A673 (cell line): ENCODE measurements at regions not wholly inside any gene's neighbourhood (a gene's known extent, or its start where the extent isn't known, plus 50 kb on each side); places are given as distances from the start of the nearest gene placed in this dataset.

Experiments
- BruUV-seq: library from RNA; stranded (reverse); fragments of 400-500 nt; replicated peaks from 2 replicates; lab custom pipeline; 2021; lab: Mats Ljungman, UMichigan
- CTCF ChIA-PET: fragments of 300-600 bp; sonication (Branson Sonifier 250); formaldehyde crosslinking; loops from one replicate; lab custom pipeline; 2022; ENCODE audit warnings: antibody characterized with exemption; lab: Charles Lee
- POLR2A ChIA-PET: fragments of 300-600 bp; sonication (Branson Sonifier 250); formaldehyde crosslinking; loops from one replicate; lab custom pipeline; 2022; ENCODE audit warnings: antibody characterized with exemption; ENCODE audit not compliant: low non-redundant PET; lab: Charles Lee
- DNase-seq: peaks from one replicate; pipeline ENCODE4 v3.0.0-alpha.2; 2015; ENCODE audit warnings: low spot score
- H3K27ac ChIP-seq: fragments of 200-600 bp; sonication (generic); 2 replicates; pipeline ENCODE4 v1.5.1; 2016; ENCODE audit warnings: mixed run types, low read depth, mild to moderate bottlenecking, mixed read lengths, antibody characterized with exemption, low read length; ENCODE audit not compliant: poor library complexity, severe bottlenecking
- H3K27me3 ChIP-seq: fragments of 200-600 bp; sonication (generic); replicated peaks from 2 replicates; pipeline ENCODE4 v1.6.1; 2017; ENCODE audit warnings: mixed run types, low read depth, mild to moderate bottlenecking, mixed read lengths, antibody characterized with exemption, low read length; ENCODE audit not compliant: insufficient read depth, poor library complexity
- H3K36me3 ChIP-seq: fragments of 200-600 bp; sonication (generic); 2 replicates; pipeline ENCODE4 v1.6.1; 2016; ENCODE audit warnings: mixed run types, mild to moderate bottlenecking, mixed read lengths, antibody characterized with exemption, low read length; ENCODE audit not compliant: insufficient read depth, poor library complexity, severe bottlenecking
- H3K4me1 ChIP-seq: fragments of 200-600 bp; sonication (generic); 2 replicates; pipeline ENCODE4 v1.6.1; 2017; ENCODE audit warnings: mixed run types, mild to moderate bottlenecking, mixed read lengths, antibody characterized with exemption, low read length; ENCODE audit not compliant: insufficient read depth, poor library complexity, severe bottlenecking
- H3K4me3 ChIP-seq: fragments of 200-600 bp; sonication (generic); 2 replicates; pipeline ENCODE4 v1.5.1; 2016; ENCODE audit warnings: low read depth, mixed run types, mild to moderate bottlenecking, mixed read lengths, low read length; ENCODE audit not compliant: poor library complexity, severe bottlenecking
- H3K9me3 ChIP-seq: fragments of 200-600 bp; sonication (generic); 2 replicates; pipeline ENCODE4 v1.6.1; 2016; ENCODE audit warnings: mixed run types, low read depth, mild to moderate bottlenecking, mixed read lengths, antibody characterized with exemption, low read length; ENCODE audit not compliant: poor library complexity, severe bottlenecking
- EZH2 ChIP-seq: fragments of 200-600 bp; sonication (generic); IDR thresholded peaks from 2 replicates; pipeline ENCODE4 v1.6.1; 2017; ENCODE audit warnings: borderline replicate concordance, low read depth, mild to moderate bottlenecking, mixed read lengths, antibody characterized with exemption, low read length; ENCODE audit not compliant: poor library complexity, severe bottlenecking
- intact Hi-C: fragments of 100-400 bp; cut with micrococcal nuclease; formaldehyde crosslinking; loops from one replicate; pipeline ENCODE4 v1.10.0; 2022; ENCODE audit not compliant: unreplicated experiment
- TF ChIP-seq, protein P1 (sequence below): fragments of 300-800, 200-600 bp; sonication (generic); conservative IDR thresholded peaks from 2 replicates; pipeline ENCODE4 v1.5.1; 2017; ENCODE audit warnings: low read depth, mild to moderate bottlenecking, antibody characterized with exemption, low read length, moderate library complexity, mixed read lengths

DNA sequence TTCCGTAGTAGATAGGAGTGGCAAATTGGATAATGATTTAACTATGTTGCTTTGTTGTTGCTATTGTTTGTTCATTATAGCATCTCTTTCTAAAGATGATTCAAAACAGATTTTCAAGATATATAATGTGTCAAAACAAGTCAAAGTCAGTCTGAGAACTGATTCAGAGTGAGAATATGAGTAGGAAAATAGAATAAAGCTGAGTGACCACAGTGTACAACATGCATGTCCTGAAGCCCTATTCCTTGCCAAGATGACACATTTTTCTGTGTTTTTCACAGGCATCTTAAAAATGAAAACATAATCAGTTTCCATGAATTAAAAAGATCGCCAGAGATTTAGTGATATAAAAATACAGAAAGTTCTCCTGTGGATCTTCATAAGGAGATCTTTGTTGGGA lies 57.0 kb upstream of the THRB start:
- CTCF ChIA-PET = no interaction called here
- H3K9me3 ChIP-seq = no peaks in the 10 kb centered on the region
- no TSS peak for BruUV-seq
- POLR2A ChIA-PET = no interaction called here
- TF ChIP-seq EZH2 = no peak
- TF ChIP-seq, protein P1, sequence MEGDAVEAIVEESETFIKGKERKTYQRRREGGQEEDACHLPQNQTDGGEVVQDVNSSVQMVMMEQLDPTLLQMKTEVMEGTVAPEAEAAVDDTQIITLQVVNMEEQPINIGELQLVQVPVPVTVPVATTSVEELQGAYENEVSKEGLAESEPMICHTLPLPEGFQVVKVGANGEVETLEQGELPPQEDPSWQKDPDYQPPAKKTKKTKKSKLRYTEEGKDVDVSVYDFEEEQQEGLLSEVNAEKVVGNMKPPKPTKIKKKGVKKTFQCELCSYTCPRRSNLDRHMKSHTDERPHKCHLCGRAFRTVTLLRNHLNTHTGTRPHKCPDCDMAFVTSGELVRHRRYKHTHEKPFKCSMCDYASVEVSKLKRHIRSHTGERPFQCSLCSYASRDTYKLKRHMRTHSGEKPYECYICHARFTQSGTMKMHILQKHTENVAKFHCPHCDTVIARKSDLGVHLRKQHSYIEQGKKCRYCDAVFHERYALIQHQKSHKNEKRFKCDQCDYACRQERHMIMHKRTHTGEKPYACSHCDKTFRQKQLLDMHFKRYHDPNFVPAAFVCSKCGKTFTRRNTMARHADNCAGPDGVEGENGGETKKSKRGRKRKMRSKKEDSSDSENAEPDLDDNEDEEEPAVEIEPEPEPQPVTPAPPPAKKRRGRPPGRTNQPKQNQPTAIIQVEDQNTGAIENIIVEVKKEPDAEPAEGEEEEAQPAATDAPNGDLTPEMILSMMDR = no peak
- H3K27me3 ChIP-seq = no peaks in the 10 kb centered on the region
- no peak overlapping the region for H3K27ac ChIP-seq
- H3K4me3 ChIP-seq = no peak overlapping the region
- no peaks in the 10 kb centered on the region for H3K4me1 ChIP-seq
- DNase-seq = no peak
- no peaks in the 10 kb centered on the region for H3K36me3 ChIP-seq
- intact Hi-C loops = no loop called here

GRCh38 chr3:24562895-24563294 lies 68.2 kb upstream of the THRB start:
- CTCF ChIA-PET = no interaction called here
- no TSS peak for BruUV-seq
- Histone ChIP-seq H3K4me3 (no peak overlapping the region), H3K27ac (no peak overlapping the region), H3K36me3 (no peaks in the 10 kb centered on the region), H3K9me3 (peaks cover 11% of the 10 kb centered on the region), H3K4me1 (no peaks in the 10 kb centered on the region), H3K27me3 (no peaks in the 10 kb centered on the region)
- POLR2A ChIA-PET = no interaction called here
- DNase-seq = no peak
- no peak for TF ChIP-seq EZH2
- TF ChIP-seq, protein P1 = no peak
- intact Hi-C loops = no loop called here

DNA sequence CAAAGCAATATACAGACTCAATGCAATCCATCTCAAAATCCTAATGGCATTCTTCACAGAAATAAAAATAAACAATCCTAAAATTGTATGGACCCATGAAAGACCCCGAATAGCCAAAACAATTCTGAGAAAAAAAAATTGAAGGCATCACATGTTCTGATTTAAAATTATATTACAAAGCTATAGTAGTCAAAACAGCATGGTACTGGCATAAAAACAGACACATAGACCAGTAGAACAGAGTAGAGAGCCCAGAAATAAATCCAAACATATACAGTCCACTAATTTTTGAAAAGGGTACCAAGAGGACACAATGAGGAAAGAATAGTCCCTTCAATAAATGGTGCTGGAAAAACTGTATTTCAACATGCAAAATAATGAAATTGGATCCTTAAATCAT lies 70.4 kb upstream of the THRB start:
- Histone ChIP-seq H3K27ac (no peak overlapping the region), H3K27me3 (no peaks in the 10 kb centered on the region), H3K9me3 (peaks cover 11% of the 10 kb centered on the region), H3K36me3 (no peaks in the 10 kb centered on the region), H3K4me3 (no peak overlapping the region), H3K4me1 (no peaks in the 10 kb centered on the region)
- no peak for TF ChIP-seq EZH2
- TF ChIP-seq, protein P1 = no peak
- ChIA-PET POLR2A (no interaction called here), CTCF (no interaction called here)
- intact Hi-C loops = no loop called here
- DNase-seq = no peak
- BruUV-seq = no TSS peak
